ENCODE measurements at regions not wholly inside any gene's neighbourhood (a gene's known extent, or its start where the extent isn't known, plus 50 kb on each side); places are given as distances from the start of the nearest gene placed in this dataset.

DNA sequence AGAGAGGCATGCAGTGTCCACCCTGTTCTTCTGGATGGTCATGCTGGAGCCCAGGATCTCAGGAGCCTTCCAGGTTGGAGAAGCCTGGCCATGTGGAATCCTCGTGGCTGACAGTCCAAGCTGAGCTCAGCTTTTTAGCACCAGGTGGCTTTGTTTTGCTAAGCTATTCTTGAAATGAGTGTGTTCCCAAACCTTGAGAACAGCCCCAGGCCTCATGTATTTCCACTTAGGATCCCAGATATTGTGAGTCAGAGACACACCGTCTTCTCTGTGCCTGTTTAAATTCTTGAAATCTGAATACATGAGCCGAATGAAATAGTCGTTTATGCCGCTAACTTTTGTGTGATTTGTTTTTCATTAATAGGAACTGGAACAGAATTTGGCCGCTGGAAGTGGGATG, 61.2 kb downstream of the IRX2 start:
- no peak for TF ChIP-seq CTCF (IDR thresholded peaks at IDR 0.05)
- TF ChIP-seq EZH2 (IDR thresholded peaks at IDR 0.05), result no peak

Data from neural progenitor cell (in vitro differentiated cells).